HEK293 (cell line): ENCODE measurements at regions not wholly inside any gene's neighbourhood (a gene's known extent, or its start where the extent isn't known, plus 50 kb on each side); places are given as distances from the start of the nearest gene placed in this dataset.

Source experiments
- CTCF ChIA-PET: fragments of 350-600 bp; formaldehyde crosslinking; extraction: SDS; loops from one replicate; lab custom pipeline; 2021; ENCODE audit warnings: antibody characterized with exemption; lab: Yijun Ruan, JAX
- POLR2A ChIA-PET: fragments of 300-600 bp; formaldehyde crosslinking; extraction: SDS; loops from one replicate; lab custom pipeline; 2020; ENCODE audit warnings: antibody characterized with exemption, inconsistent platforms; lab: Yijun Ruan, JAX
- H3K27ac ChIP-seq: fragments of 200-500 bp; sonication (Bioruptor generic); 2 replicates; pipeline ENCODE4 v1.5.1; 2014; ENCODE audit warnings: low read depth, low read length, control low read depth, inconsistent platforms; ENCODE audit errors: extremely low read depth
- H3K36me3 ChIP-seq, 2 experiments: fragments of 200-500 bp in 1 of 2; sonication (Bioruptor generic) in 1 of 2; 1 replicate in 1 of 2; 2 replicates in 1 of 2; pipeline ENCODE4 v1.5.1; 2014 to 2017; ENCODE audit warnings: inconsistent platforms in 2 of 2, low read length in 2 of 2; ENCODE audit not compliant: control insufficient read depth in 2 of 2, insufficient read depth in 1 of 2
- H3K4me1 ChIP-seq: fragments of 200-500 bp; sonication (Bioruptor generic); 2 replicates; pipeline ENCODE4 v1.5.1; 2014; ENCODE audit warnings: mild to moderate bottlenecking, low read length, inconsistent platforms; ENCODE audit not compliant: control insufficient read depth, insufficient read depth
- H3K4me3 ChIP-seq: 2 replicates; pipeline ENCODE4 v1.5.1; 2011; ENCODE audit warnings: low read depth, mild to moderate bottlenecking, control low read depth, low read length, moderate library complexity
- H3K9me3 ChIP-seq: fragments of 200-500 bp; sonication (Bioruptor generic); 2 replicates; pipeline ENCODE4 v1.5.1; 2014; ENCODE audit warnings: low read depth, low read length, inconsistent platforms; ENCODE audit not compliant: control insufficient read depth, insufficient read depth
- EGR2 ChIP-seq: fragments of 450-650 bp; formaldehyde crosslinking; IDR thresholded peaks from 2 replicates; pipeline ENCODE4 v1.5.1; 2016; ENCODE audit warnings: low read depth, missing biosample characterization, missing genetic modification characterization
- KLF8 ChIP-seq: fragments of 450-650 bp; formaldehyde crosslinking; IDR thresholded peaks from 2 replicates; pipeline ENCODE4 v1.5.1; 2016; ENCODE audit warnings: missing biosample characterization, missing genetic modification characterization
- MEIS1 ChIP-seq: sonication (generic); formaldehyde crosslinking; IDR thresholded peaks from 2 replicates; pipeline ENCODE4 v1.8.1; 2022; ENCODE audit warnings: missing genetic modification reagents, mild to moderate bottlenecking, borderline replicate concordance
- OSR2 ChIP-seq: fragments of 450-650 bp; formaldehyde crosslinking; IDR thresholded peaks from 2 replicates; pipeline ENCODE4 v1.5.1; 2016; ENCODE audit warnings: missing biosample characterization, missing genetic modification characterization
- REST ChIP-seq: fragments of 450-650 bp; formaldehyde crosslinking; IDR thresholded peaks from 2 replicates; pipeline ENCODE4 v1.5.1; 2016; ENCODE audit warnings: missing biosample characterization, missing genetic modification characterization
- SP2 ChIP-seq: fragments of 450-650 bp; formaldehyde crosslinking; IDR thresholded peaks from 2 replicates; pipeline ENCODE4 v1.5.1; 2016; ENCODE audit warnings: missing biosample characterization, missing genetic modification characterization
- SP7 ChIP-seq: fragments of 450-650 bp; formaldehyde crosslinking; IDR thresholded peaks from 2 replicates; pipeline ENCODE4 v1.5.1; 2016; ENCODE audit warnings: missing biosample characterization, missing genetic modification characterization
- TSHZ1 ChIP-seq: fragments of 450-650 bp; formaldehyde crosslinking; IDR thresholded peaks from 2 replicates; pipeline ENCODE4 v1.5.1; 2016; ENCODE audit warnings: missing biosample characterization, missing genetic modification characterization, borderline replicate concordance
- ZBTB8A ChIP-seq: fragments of 450-650 bp; formaldehyde crosslinking; IDR thresholded peaks from 2 replicates; pipeline ENCODE4 v1.5.1; 2016; ENCODE audit warnings: missing biosample characterization, missing genetic modification characterization
- ZFP3 ChIP-seq: fragments of 450-650 bp; formaldehyde crosslinking; IDR thresholded peaks from 2 replicates; pipeline ENCODE4 v1.5.1; 2016; ENCODE audit warnings: low read depth, missing biosample characterization, missing genetic modification characterization
- ZNF223 ChIP-seq: fragments of 450-650 bp; formaldehyde crosslinking; IDR thresholded peaks from 2 replicates; pipeline ENCODE4 v1.5.1; 2016; ENCODE audit warnings: missing biosample characterization, missing genetic modification characterization
- ZNF24 ChIP-seq: fragments of 450-650 bp; formaldehyde crosslinking; IDR thresholded peaks from 2 replicates; pipeline ENCODE4 v1.5.1; 2016; ENCODE audit warnings: missing biosample characterization, missing genetic modification characterization
- ZNF266 ChIP-seq: fragments of 450-650 bp; formaldehyde crosslinking; IDR thresholded peaks from 2 replicates; pipeline ENCODE4 v1.5.1; 2016; ENCODE audit warnings: missing biosample characterization, missing genetic modification characterization, low read depth
- ZNF302 ChIP-seq: fragments of 450-650 bp; formaldehyde crosslinking; IDR thresholded peaks from 2 replicates; pipeline ENCODE4 v1.5.1; 2016; ENCODE audit warnings: missing biosample characterization, missing genetic modification characterization, low read depth
- ZNF350 ChIP-seq: fragments of 450-650 bp; formaldehyde crosslinking; IDR thresholded peaks from 2 replicates; pipeline ENCODE4 v1.5.0; 2017; ENCODE audit warnings: missing biosample characterization, mild to moderate bottlenecking, missing genetic modification characterization
- ZNF366 ChIP-seq: fragments of 450-650 bp; formaldehyde crosslinking; conservative IDR thresholded peaks from 2 replicates; pipeline ENCODE4 v1.5.1; 2016; ENCODE audit warnings: missing biosample characterization, missing genetic modification characterization
- ZNF433 ChIP-seq: fragments of 450-650 bp; formaldehyde crosslinking; IDR thresholded peaks from 2 replicates; pipeline ENCODE4 v1.5.1; 2016; ENCODE audit warnings: missing biosample characterization, missing genetic modification characterization, low read depth
- ZNF529 ChIP-seq: fragments of 450-650 bp; formaldehyde crosslinking; IDR thresholded peaks from 2 replicates; pipeline ENCODE4 v1.5.1; 2017; ENCODE audit warnings: missing genetic modification characterization, missing biosample characterization; ENCODE audit not compliant: insufficient replicate concordance
- ZNF555 ChIP-seq: fragments of 450-650 bp; formaldehyde crosslinking; conservative IDR thresholded peaks from 2 replicates; pipeline ENCODE4 v1.5.1; 2017; ENCODE audit warnings: missing biosample characterization, mild to moderate bottlenecking, missing genetic modification characterization, inconsistent platforms
- ZNF571 ChIP-seq: fragments of 450-650 bp; formaldehyde crosslinking; IDR thresholded peaks from 2 replicates; pipeline ENCODE4 v1.5.0; 2017; ENCODE audit warnings: missing biosample characterization, missing genetic modification characterization
- ZNF610 ChIP-seq: fragments of 450-650 bp; formaldehyde crosslinking; IDR thresholded peaks from 2 replicates; pipeline ENCODE4 v1.5.1; 2016; ENCODE audit warnings: missing biosample characterization, missing genetic modification characterization, borderline replicate concordance
- ZNF777 ChIP-seq: fragments of 450-650 bp; formaldehyde crosslinking; IDR thresholded peaks from 2 replicates; pipeline ENCODE4 v1.5.1; 2017; ENCODE audit warnings: missing biosample characterization, missing genetic modification characterization, borderline replicate concordance
- ZNF843 ChIP-seq: fragments of 450-650 bp; formaldehyde crosslinking; IDR thresholded peaks from 2 replicates; pipeline ENCODE4 v1.5.1; 2016; ENCODE audit warnings: missing biosample characterization, missing genetic modification characterization
- TF ChIP-seq, protein P1 (sequence below): fragments of 450-650 bp; formaldehyde crosslinking; IDR thresholded peaks from 2 replicates; pipeline ENCODE4 v1.5.1; 2017; ENCODE audit warnings: missing biosample characterization, missing genetic modification characterization

GRCh38 chr3:34352778-34353331 is 554.4 kb downstream of the PDCD6IP start (continued):
- TF ChIP-seq ZBTB8A (tag by site-specific recombination) (no peak), ZNF223 (tag by site-specific recombination) (no peak)

- ChIA-PET POLR2A (no interaction called here), CTCF (no interaction called here)
- Histone ChIP-seq H3K4me1 (no peaks in the 10 kb centered on the region), H3K9me3 (no peaks in the 10 kb centered on the region), H3K27ac (no peak overlapping the region), H3K36me3 (no peaks in the 10 kb centered on the region), H3K4me3 (no peak overlapping the region)
- TF ChIP-seq ZNF350 (tag by site-specific recombination) (no peak), ZNF529 (tag by site-specific recombination) (no peak)
Measured at GRCh38 chr3:34357461-34357860, 559.0 kb downstream of the PDCD6IP start.

DNA sequence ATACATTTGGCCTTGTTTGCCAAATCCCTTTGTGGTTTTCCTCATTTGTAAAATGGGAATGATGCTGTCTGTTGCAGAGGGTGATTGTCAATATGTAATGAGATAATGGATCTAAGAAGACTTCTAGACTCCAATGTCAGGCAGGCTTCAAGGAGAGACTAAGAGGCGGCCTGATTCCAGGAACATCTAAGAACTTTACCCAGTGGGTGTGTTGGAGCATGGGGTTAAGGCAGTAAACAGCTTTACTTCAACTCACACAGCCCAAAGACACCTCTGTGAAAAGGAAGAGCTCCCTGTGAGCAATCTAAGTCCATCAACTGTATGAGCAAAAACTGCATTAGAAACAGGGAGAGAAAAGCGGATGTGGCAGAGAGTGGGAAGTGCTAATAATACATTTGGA is 560.6 kb downstream of the PDCD6IP start:
- ChIA-PET CTCF (no interaction called here), POLR2A (no interaction called here)
- Histone ChIP-seq H3K4me3 (no peak overlapping the region), H3K9me3 (no peaks in the 10 kb centered on the region), H3K27ac (no peak overlapping the region), H3K36me3 (no peaks in the 10 kb centered on the region), H3K4me1 (no peaks in the 10 kb centered on the region)
- TF ChIP-seq ZNF777 (tag by site-specific recombination), result no peak
- no peak for TF ChIP-seq TSHZ1 (tag by site-specific recombination)
- TF ChIP-seq ZNF266 (tag by site-specific recombination), result no peak
- no peak for TF ChIP-seq ZNF302 (tag by site-specific recombination)
- TF ChIP-seq OSR2 (tag by site-specific recombination), result no peak
- no peak for TF ChIP-seq ZNF24 (tag by site-specific recombination)
- no peak for TF ChIP-seq REST (tag by site-specific recombination)
- TF ChIP-seq ZNF366, result no peak
- TF ChIP-seq ZNF610, result no peak
- TF ChIP-seq SP7 (tag by site-specific recombination), result no peak

- Histone ChIP-seq H3K4me3 (no peak overlapping the region), H3K36me3 (no peaks in the 10 kb centered on the region), H3K27ac (no peak overlapping the region), H3K9me3 (no peaks in the 10 kb centered on the region)
- CTCF ChIA-PET, result no interaction called here
- TF ChIP-seq ZNF366 (no peak), KLF8 (no peak), ZNF433 (no peak), ZNF571 (no peak), MEIS1 (CRISPR knock-in tag) (no peak), ZFP3 (tag by site-specific recombination) (no peak), ZNF843 (no peak), ZNF555 (tag by site-specific recombination) (no peak), EGR2 (tag by site-specific recombination) (no peak), SP2 (tag by site-specific recombination) (no peak)
- TF ChIP-seq, protein P1, sequence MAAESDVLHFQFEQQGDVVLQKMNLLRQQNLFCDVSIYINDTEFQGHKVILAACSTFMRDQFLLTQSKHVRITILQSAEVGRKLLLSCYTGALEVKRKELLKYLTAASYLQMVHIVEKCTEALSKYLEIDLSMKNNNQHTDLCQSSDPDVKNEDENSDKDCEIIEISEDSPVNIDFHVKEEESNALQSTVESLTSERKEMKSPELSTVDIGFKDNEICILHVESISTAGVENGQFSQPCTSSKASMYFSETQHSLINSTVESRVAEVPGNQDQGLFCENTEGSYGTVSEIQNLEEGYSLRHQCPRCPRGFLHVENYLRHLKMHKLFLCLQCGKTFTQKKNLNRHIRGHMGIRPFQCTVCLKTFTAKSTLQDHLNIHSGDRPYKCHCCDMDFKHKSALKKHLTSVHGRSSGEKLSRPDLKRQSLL (tag by site-specific recombination), result no peak
- TF ChIP-seq, all 188 proteins: peak for 0
- POLR2A ChIA-PET, result no interaction called here
- no peaks in the 10 kb centered on the region for H3K4me1 ChIP-seq
Measured at GRCh38 chr3:34360713-34361112, 562.3 kb downstream of the PDCD6IP start.
